ENCODE measurements at regions not wholly inside any gene's neighbourhood (a gene's known extent, or its start where the extent isn't known, plus 50 kb on each side); places are given as distances from the start of the nearest gene placed in this dataset.

DNA sequence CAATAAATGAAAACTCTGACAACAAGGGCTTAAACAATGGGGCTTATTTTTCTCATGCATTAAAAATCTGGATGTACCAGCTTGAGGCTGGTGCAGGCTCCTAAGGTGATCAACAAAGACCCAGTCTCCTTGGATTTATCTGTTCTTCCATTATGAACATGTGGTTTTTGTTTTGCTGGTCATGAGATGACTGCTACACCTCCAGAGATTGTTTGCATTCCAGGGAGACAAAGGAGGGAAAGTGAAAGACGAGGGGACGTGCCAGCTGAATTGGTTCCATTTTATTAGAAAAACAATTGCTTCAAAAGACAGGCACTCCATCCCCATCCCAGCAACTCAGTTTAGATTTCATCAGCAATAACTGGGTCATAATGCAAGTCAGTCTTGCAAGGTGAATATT lies 90.9 kb upstream of the KCNK1 start:
- DNase-seq = no peak

DNA sequence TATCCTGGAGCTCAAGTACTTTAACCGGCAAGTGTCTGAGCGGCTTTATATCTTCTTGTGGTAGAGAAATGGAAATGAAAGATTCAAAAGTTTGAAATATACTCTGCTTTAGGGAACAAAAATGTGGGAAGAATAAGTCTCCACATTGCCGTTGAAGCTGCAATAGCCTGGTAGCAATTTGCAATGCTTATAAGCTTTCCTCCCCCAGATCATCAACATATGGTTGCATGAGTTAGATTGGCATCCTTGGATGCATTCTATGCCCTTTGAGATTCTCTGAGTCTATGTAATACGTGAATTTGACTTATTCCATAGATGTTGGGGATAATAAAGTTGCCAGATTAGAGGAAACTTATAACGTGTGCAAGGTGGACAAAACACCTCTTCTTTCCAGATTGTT lies 86.1 kb upstream of the KCNK1 start:
- no peak for DNase-seq

DNA sequence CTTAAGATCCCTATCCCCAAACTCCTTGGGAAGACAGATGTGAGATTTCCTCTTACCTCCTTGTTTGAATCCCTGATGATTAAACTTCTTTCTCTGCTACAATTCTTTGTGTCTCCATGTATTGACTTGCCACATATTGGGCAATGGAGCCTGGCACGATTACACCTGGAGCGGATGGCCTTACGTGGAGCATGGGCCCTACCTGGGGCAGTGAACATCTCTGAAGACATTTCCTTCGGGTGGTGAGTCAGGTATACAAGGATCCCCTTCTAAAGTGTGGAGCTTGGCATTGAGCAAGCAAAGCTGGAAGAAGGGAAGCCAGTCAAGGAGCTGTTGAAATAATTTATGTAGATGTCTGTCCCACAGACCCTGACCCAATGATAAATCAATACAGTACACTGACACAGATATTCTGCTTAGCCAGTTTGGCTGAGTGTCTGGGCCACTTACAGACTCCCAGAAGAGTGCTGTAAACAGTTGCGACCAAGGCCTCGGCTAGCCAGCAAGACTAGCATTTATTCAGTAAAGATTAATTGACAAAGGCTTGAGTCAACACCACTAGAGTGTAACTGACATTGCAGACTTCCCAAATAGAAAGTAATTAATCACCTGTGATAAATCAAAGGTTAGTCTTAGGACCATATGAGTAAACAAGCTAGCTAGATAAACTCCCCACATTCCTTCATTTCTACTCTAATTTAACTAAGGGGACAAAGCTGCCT lies 83.1 kb upstream of the KCNK1 start:
- DNase-seq = no peak

DNA sequence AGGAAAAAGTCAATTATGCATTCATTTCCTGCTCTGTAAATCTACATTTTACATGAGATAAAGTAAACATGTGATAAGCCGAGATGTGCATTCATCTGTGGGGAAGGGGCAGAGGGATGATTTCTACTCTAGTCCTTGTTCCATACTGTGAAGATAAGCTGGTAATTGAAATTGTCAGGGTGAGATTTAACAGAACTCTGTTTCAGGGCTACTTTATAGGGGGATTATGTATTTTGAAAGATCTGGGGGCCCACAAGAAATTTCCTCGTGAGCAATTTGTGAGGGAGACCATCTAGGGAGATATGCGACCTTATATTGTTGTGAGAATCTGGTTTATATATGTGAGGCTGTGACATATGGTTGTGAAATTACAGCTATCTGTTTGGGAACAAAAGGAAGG lies 73.1 kb upstream of the KCNK1 start:
- DNase-seq = no peak

DNA sequence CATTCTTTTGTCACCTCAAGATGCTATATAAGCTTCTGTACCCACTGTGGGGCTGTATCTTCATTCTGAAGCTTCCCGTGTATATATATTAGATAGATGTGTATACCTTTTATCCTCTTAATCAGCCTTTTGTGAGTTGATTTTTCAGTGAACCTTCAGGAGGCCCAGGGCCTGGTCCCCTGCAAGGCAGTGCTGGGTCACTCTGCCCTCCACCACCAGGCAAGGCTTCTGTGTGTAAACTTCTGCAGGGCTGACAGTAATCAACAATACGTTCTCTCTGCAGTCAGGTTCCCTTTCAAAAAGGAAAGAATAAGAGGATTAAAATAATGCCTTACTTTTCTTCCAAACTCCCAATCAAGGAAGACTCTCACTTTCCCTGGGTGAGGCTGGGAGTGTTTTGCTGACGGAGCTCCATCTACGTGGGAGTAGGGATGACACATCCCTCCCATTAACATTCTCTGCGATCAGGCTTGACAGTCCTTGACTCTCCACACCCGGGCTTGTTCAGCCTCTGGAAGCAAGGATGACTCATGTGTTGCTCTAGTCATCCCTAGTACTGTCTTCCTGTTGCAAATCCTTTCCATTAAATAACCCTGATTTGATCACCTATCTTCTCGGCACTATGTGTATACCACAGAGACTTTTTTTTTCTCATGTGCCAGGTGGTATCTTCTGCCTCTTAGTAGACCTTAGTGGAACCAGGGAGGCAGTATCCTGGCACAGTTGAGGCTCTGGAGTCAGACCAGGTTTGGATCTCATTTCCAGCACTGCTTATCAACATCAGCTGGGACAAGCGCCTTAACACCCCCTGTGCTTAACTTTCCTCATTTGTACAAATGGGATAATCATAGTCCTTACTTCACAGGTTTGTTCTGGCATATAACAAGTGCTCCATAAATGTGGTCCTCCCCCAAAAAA lies 70.3 kb upstream of the KCNK1 start:
- DNase-seq = peak; percentile 97

DNA sequence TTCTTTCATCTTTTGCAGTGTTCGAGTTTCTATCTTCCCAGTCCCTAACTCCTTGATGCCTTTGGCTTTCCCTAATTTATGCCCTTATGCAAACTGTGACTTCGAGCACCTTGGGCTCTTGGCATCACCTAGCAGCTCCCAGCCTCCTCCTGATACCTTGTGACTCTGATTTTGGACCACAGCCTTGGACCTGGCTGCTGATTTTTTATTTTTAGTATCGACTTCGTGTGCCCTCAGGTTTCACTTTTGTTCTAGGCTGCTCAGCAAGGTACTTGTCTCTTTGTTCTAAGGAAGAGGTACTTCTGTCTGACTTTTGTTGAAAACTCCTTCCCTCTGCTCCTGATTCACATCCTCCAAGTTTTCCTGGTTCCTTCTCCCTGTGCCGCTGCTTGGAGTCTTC lies 69.6 kb upstream of the KCNK1 start:
- DNase-seq = no peak

DNA sequence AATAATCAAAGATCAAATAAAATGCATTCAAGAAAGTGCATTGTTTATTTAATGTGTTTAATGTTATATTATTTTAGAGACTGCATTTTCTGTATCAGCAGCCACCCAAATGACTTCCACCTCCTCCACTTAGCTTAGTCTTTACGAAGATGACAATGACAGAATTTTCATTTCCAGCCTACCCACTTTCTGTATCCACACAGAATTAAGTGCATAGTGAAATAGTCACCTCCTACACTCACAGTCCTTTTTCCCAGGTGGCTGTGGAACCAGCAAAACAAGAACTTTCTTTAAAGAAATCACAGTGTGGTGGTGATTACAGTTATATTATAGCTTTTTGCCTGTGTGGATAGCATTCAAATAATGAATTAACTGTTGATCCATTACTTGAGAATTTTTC lies 66.2 kb upstream of the KCNK1 start:
- no peak for DNase-seq

DNA sequence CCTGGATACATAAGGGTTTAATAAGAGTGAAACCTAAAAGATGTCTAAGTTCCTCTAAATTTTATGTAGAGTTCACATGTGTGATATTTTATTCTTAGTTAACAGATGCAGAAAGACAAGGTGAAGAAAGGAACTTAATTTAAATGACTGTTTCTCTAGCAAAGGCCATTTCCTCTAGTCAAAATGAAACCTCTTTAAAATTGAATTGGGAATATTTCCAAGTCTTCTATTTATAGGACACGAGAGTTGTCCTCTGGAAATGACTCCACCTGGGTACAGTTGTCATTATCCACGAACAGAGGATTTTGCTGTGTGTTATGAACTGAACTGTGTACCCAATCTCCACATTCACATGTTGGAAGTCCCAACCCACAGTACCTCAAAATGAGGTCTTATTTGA lies 64.5 kb upstream of the KCNK1 start:
- DNase-seq = no peak

DNA sequence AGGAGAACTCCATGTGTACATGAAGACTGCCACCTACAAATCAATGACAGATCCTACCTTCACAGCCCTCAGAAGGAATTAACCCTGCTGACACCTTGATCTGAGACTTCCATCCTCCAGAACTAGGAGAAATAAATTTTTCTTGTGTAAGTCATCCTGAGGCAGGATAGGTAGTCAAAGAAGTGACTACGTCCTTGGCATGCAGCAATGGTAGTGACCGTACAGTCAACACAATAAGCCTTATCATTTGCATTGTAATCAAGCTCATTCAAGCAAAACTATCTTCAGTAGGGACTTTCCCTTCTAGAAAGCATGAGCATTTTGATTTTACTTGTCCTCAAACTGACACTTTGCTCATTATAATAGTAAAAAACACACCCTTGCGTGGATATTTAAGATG lies 64.0 kb upstream of the KCNK1 start:
- no peak for DNase-seq

DNA sequence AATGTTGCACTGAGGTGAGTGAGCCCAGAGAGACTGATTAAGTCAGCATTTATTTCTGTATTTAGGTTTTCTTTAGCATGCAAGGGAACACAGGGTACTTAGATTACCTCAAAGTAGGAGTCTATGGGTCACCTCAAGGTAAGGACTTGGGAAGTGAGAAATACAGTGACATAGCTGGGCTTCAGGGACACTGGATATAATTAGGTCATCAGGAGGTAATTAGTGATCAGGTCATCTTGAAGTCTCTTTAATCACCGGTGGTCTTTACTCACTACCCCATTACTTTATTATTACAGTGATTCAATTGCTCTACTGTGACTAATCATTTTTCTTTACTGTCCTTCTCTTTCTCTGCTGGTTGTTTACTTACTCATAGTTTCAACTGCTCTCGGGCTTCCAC lies 59.9 kb upstream of the KCNK1 start:
- DNase-seq = no peak

DNA sequence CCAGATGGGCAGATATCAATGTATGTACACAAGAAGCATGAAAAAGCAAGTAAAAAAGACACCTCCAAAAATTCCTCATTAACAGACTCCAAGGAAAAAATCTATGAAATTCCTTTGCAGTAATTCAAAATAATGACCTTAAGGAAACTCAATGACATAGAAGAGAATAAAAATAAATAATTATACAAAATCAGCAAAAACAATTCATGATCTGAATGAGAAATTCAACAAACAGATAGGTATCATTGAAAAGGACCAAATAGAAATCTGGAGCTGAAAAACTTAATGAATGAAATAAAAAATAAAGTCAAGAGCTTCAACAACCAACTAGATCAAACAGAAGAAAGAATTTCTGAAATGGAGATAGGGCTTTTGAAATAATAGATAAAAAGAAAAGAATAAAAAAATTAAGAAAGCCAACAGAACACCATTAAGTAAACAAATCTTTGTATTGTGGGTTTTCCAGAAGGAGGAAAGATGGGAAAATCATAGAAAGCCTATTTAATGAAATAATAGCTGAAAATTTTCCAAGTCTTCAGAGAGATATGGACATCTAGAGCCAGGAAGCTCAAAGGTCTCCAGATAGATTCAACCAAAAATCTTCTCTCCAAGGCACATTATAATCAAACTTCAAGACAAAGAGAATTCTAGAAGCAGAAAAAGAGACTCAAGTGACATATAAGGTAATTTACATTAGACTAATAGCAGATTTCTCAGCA lies 52.0 kb upstream of the KCNK1 start:
- no peak for DNase-seq
